ENCODE measurements at regions not wholly inside any gene's neighbourhood (a gene's known extent, or its start where the extent isn't known, plus 50 kb on each side); places are given as distances from the start of the nearest gene placed in this dataset.
"Not testable (repeated sequence)": the region's sequence is repeated elsewhere in the genome, so short reads cannot be mapped to it uniquely, and the experiment has no call there.

GRCh38 chr2:84236288-84236687 lies 222.8 kb downstream of the SUCLG1 start:
- in situ Hi-C loops (cut with MboI; ENCODE audit: low pct_unique_long_range_greater_than_20kb in 2 of 9, low sequenced_read_pairs in 9 of 9, unreplicated experiment in 9 of 9), result no loop called here
- no peak overlapping the region for H3K4me3 ChIP-seq
- peak in 4 of 8 experiments; percentile 29 to 79 (median 46) for ATAC-seq (replicated peaks in 6 of 8)
- peaks cover 0 to 18% of the 10 kb centered on the region in 2 donors for H3K4me1 ChIP-seq (replicated peaks in 1 of 2)
- WGBS, 10 experiments, result 16 to 100% (median 80%) methylated on average over 1 to 7 of the region's 7 CpGs; no CpG with 5 or more reads in 1 of the 10 experiments
- H3K27ac ChIP-seq, result no peak overlapping the region

- no peak for ATAC-seq (replicated peaks in 6 of 8)
- in situ Hi-C loops (cut with MboI; ENCODE audit: low pct_unique_long_range_greater_than_20kb in 2 of 9, low sequenced_read_pairs in 9 of 9, unreplicated experiment in 9 of 9), result no loop called here
Measured at GRCh38 chr2:84234103-84234502, 225.0 kb downstream of the SUCLG1 start.

GRCh38 chr2:84231478-84231877 lies 227.6 kb downstream of the SUCLG1 start:
- 0 to 100% (median 80%) methylated on average over 1 of the region's 1 CpG; no CpG with 5 or more reads in 1 of the 10 experiments for WGBS, 10 experiments
- Histone ChIP-seq H3K27ac (no peak overlapping the region), H3K4me3 (no peak overlapping the region), H3K4me1 (replicated peaks in 1 of 2) (peaks cover 0 to 14% of the 10 kb centered on the region in 2 donors)
- in situ Hi-C loops (cut with MboI; ENCODE audit: low pct_unique_long_range_greater_than_20kb in 2 of 9, low sequenced_read_pairs in 9 of 9, unreplicated experiment in 9 of 9), result no loop called here
- ATAC-seq (replicated peaks in 6 of 8), result peak in 3 of 8 experiments; percentile 29 to 90 (median 76)

More at GRCh38 chr2:84234103-84234502, 225.0 kb downstream of the SUCLG1 start:
- Histone ChIP-seq H3K27ac (no peak overlapping the region), H3K4me1 (replicated peaks in 1 of 2) (peaks cover 0 to 18% of the 10 kb centered on the region in 2 donors), H3K4me3 (no peak overlapping the region)
- WGBS, 10 experiments, result 8 to 88% (median 63%) methylated on average over 1 to 6 of the region's 6 CpGs

DNA sequence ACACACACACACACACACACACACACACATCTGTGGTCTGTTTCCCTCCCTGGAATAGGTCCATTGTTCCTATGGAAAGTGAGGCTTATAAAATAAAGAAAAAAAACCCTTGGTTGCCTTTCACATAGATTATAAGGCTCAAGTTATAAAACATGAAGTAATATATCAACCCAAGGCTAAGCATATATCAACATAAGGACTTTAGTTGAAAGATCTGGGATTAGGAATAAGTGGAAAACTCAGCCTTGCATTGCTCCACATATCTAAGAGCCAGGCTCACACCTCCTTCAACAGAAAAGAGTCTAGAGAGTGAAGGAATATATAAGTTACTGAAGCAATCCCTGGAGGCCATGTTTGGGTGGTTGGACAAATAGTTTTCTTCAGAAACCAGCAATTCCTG lies 235.0 kb downstream of the SUCLG1 start:
- in situ Hi-C loops (cut with MboI; ENCODE audit: low pct_unique_long_range_greater_than_20kb in 2 of 9, low sequenced_read_pairs in 9 of 9, unreplicated experiment in 9 of 9), result no loop called here
- no peak for ATAC-seq (replicated peaks in 6 of 8)
- Histone ChIP-seq H3K4me1 (replicated peaks in 1 of 2) (no peaks in the 10 kb centered on the region), H3K27ac (no peak overlapping the region), H3K4me3 (no peak overlapping the region)

- 38 to 100% (median 100%) methylated on average over 1 to 2 of the region's 2 CpGs for WGBS, 10 experiments
- peak in 1 of 8 experiments; percentile 52 for ATAC-seq (replicated peaks in 6 of 8)
- in situ Hi-C loops (cut with MboI; ENCODE audit: low pct_unique_long_range_greater_than_20kb in 2 of 9, low sequenced_read_pairs in 9 of 9, unreplicated experiment in 9 of 9), result no loop called here
Measured at GRCh38 chr2:84223191-84223590, 235.9 kb downstream of the SUCLG1 start.

DNA sequence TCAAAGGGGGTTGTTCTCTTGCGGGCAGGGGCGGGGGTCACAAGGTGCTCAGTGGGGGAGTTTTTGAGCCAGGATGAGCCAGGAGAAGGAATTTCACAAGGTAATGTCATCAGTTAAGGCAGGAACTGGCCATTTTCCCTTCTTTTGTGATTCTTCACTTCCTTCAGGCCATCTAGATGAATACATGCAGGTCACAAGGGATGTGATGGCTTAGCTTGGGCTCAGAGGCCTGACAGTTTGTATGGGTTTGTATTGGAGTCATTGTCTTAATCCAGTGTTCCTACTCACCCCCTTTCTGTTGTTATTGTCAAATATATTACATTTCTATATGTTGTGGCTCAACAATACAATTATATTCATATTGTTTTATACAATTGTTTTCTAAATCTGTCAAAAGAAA lies 238.0 kb downstream of the SUCLG1 start:
- ATAC-seq (replicated peaks in 6 of 8); in situ Hi-C loops (cut with MboI; ENCODE audit: low pct_unique_long_range_greater_than_20kb in 2 of 9, low sequenced_read_pairs in 9 of 9, unreplicated experiment in 9 of 9); H3K4me1 ChIP-seq (replicated peaks in 1 of 2); H3K27ac ChIP-seq; H3K4me3 ChIP-seq: not testable (repeated sequence)
- whole genome bisulfite sequencing, 10 experiments, result 80% methylated on average over 1 of the region's 2 CpGs; no CpG with 5 or more reads in 9 of the 10 experiments

More at GRCh38 chr2:84223191-84223590, 235.9 kb downstream of the SUCLG1 start:
- Histone ChIP-seq H3K4me3 (no peak overlapping the region), H3K4me1 (replicated peaks in 1 of 2) (no peaks in the 10 kb centered on the region), H3K27ac (no peak overlapping the region)

DNA sequence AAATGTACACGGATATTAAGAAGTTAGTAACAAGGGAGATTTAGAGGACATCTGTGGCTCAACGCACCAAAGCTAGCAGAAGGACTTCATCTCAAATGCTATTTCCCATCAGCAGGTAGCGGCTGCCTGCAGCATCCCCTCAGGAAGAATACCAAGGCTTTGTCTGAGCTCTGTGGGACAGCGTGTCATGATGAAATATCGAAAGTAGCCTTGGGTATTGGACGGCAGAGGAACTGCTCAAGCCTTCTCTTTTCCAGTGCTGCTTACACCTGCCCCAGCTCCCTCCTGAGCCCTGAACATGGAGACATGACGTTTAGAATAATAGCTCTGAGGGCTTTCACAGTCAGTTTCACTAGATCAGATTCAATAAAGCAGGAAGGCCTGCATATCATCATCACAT lies 241.6 kb downstream of the SUCLG1 start:
- no peak overlapping the region for H3K4me3 ChIP-seq
- H3K4me1 ChIP-seq (replicated peaks in 1 of 2), result peaks cover 0 to 9% of the 10 kb centered on the region in 2 donors
- 33 to 83% (median 62%) methylated on average over 1 to 6 of the region's 7 CpGs; no CpG with 5 or more reads in 1 of the 10 experiments for WGBS, 10 experiments
- ATAC-seq (replicated peaks in 6 of 8), result peak in 3 of 8 experiments; percentile 30 to 49 (median 44)
- H3K27ac ChIP-seq, result no peak overlapping the region
- in situ Hi-C loops (cut with MboI; ENCODE audit: low pct_unique_long_range_greater_than_20kb in 2 of 9, low sequenced_read_pairs in 9 of 9, unreplicated experiment in 9 of 9), result no loop called here

GRCh38 chr2:84214455-84214854 lies 244.6 kb downstream of the SUCLG1 start:
- 0 to 67% (median 22%) methylated on average over 1 to 2 of the region's 3 CpGs; no CpG with 5 or more reads in 5 of the 10 experiments for WGBS, 10 experiments

DNA sequence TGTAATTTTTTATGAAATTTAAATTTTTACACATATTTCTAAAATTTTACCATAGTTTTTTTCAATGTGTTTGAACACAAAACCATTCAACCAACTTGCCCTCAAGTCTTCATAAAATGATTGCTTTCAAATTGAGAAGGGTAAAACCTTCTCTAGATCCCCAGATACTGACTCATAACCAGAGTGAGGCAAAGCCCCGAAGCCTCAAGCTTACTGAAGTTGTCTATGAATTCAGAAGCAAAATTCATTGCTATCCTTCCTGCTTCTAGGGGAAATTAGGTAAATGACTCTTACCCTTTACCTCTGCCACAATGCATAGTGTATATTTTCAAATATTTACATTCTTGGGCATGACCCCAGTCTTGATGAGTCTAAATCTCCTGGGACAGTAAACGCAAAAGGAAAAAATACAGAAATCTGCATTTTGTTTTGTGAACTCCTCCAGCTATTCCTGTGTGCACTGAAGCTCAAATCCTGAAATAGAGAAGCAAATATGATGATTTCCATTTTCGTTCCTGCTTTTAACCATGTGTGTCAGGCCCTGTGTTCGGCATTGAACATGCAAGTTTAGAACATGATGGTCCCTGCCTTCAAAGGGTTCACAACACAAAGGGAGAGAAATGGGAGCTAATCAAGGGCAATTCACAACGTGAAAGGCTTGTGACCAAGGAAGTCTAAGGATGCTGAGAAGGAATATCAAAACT lies 246.3 kb downstream of the SUCLG1 start:
- 7 to 100% (median 77%) methylated on average over 1 to 5 of the region's 5 CpGs; no CpG with 5 or more reads in 1 of the 10 experiments for WGBS, 10 experiments
- H3K4me1 ChIP-seq (replicated peaks in 1 of 2), result peaks cover 0 to 16% of the 10 kb centered on the region in 2 donors
- no peak for ATAC-seq (replicated peaks in 6 of 8)
- no peak overlapping the region for H3K27ac ChIP-seq
- in situ Hi-C loops (cut with MboI; ENCODE audit: low pct_unique_long_range_greater_than_20kb in 2 of 9, low sequenced_read_pairs in 9 of 9, unreplicated experiment in 9 of 9), result no loop called here
- H3K4me3 ChIP-seq, result no peak overlapping the region

More at GRCh38 chr2:84214455-84214854, 244.6 kb downstream of the SUCLG1 start:
- in situ Hi-C loops (cut with MboI; ENCODE audit: low pct_unique_long_range_greater_than_20kb in 2 of 9, low sequenced_read_pairs in 9 of 9, unreplicated experiment in 9 of 9), result no loop called here
- Histone ChIP-seq H3K27ac (no peak overlapping the region), H3K4me3 (no peak overlapping the region), H3K4me1 (replicated peaks in 1 of 2) (peaks cover 0 to 20% of the 10 kb centered on the region in 2 donors)
- ATAC-seq (replicated peaks in 6 of 8), result no peak

DNA sequence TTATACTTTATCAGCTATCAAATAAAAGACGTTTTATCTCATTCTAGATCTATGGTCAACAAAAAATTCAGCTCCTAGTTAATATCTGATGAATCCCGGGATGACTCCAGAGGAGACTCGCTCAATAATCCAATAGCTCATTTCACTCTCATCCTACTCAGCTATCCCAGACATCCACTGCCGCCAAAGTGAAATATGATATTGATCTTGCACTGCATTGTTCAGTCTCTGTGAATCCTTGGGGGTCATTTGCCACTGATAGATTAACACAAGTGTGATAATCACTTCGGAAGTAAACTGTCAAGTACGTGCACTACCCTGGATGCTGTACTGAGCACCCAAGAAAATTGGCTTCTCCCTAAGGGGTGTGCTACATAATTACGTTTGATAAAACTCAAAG lies 249.1 kb downstream of the SUCLG1 start:
- in situ Hi-C loops (cut with MboI; ENCODE audit: low pct_unique_long_range_greater_than_20kb in 2 of 9, low sequenced_read_pairs in 9 of 9, unreplicated experiment in 9 of 9), result no loop called here

DNA sequence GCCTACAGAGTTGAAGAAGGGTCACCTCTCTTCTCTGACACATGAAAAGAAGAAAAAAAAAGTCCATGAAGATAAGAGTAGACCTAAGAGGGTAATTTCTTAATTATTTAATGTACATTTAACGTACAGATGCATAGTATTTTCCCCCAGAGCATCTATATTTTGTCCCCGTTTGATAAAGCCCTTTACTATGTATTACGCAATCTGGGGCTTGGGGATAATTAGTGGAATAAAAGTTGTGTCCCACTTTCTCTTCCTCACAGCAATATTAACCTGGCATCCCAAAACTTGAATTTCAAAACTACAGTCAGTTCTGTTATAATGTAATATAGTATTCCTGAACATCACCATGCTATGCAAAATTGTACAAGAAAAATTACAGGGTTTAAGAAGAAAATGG lies 254.1 kb downstream of the SUCLG1 start:
- in situ Hi-C loops (cut with MboI; ENCODE audit: low pct_unique_long_range_greater_than_20kb in 2 of 9, low sequenced_read_pairs in 9 of 9, unreplicated experiment in 9 of 9), result no loop called here
- 0 to 100% (median 86%) methylated on average over 1 to 3 of the region's 3 CpGs for WGBS, 10 experiments
- no peak overlapping the region for H3K27ac ChIP-seq
- peaks cover 0 to 8% of the 10 kb centered on the region in 2 donors for H3K4me1 ChIP-seq (replicated peaks in 1 of 2)
- H3K4me3 ChIP-seq, result no peak overlapping the region
- ATAC-seq (replicated peaks in 6 of 8), result no peak

More for the DNA sequence above, 249.1 kb downstream of the SUCLG1 start:
- H3K4me1 ChIP-seq (replicated peaks in 1 of 2), result peaks cover 0 to 15% of the 10 kb centered on the region in 2 donors
- WGBS, 10 experiments, result 15 to 64% (median 47%) methylated on average over 1 to 7 of the region's 7 CpGs
- no peak overlapping the region for H3K4me3 ChIP-seq
- H3K27ac ChIP-seq, result no peak overlapping the region
- peak in 5 of 8 experiments; percentile 43 to 91 (median 67) for ATAC-seq (replicated peaks in 6 of 8)

DNA sequence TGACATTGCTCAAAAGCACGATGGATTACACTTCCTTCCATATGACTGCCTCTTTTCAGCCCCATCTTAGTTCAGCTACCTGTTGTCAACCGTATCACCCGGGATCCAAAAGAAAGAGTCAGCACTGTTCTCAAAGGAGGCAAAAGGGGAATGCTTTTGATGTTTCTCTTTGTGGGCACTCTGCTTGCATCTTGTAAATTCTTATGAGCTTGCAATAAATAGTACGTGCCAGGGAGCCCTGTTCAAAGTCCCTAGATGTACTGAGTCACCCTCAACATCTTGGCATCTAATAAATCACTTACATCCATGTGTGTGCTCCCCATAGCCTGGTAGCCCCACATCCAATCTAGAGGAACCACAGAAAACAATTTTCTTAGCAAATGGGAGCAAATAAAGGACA lies 256.9 kb downstream of the SUCLG1 start:
- peaks cover 0 to 3% of the 10 kb centered on the region in 2 donors for H3K4me1 ChIP-seq (replicated peaks in 1 of 2)
- no peak for ATAC-seq (replicated peaks in 6 of 8)
- H3K27ac ChIP-seq, result no peak overlapping the region
- in situ Hi-C loops (cut with MboI; ENCODE audit: low pct_unique_long_range_greater_than_20kb in 2 of 9, low sequenced_read_pairs in 9 of 9, unreplicated experiment in 9 of 9), result no loop called here
- no peak overlapping the region for H3K4me3 ChIP-seq
- 0 to 72% (median 54%) methylated on average over 1 to 4 of the region's 4 CpGs; no CpG with 5 or more reads in 2 of the 10 experiments for WGBS, 10 experiments

DNA sequence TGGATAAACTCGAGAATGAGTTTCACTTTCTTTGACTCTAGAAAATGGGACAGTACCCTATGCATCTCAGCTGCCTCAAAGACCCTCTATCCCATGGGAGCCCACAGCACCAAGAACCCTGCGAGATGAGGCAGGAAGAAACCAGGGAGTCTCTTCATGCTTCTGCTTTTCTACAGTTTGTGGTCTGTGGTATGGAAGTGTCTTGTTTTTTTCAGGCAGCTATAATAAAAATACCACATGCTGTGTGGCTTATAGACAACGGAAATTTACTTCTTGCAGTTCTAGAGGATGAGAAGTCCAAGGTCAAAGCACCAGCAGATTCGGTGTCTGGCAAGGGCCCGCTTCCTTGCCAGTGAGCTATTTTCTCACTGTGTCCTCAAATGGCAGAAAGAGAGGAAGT lies 257.9 kb downstream of the SUCLG1 start:
- no peaks in the 10 kb centered on the region for H3K4me1 ChIP-seq (replicated peaks in 1 of 2)
- in situ Hi-C loops (cut with MboI; ENCODE audit: low pct_unique_long_range_greater_than_20kb in 2 of 9, low sequenced_read_pairs in 9 of 9, unreplicated experiment in 9 of 9), result no loop called here
- no peak overlapping the region for H3K27ac ChIP-seq
- 6 to 100% (median 54%) methylated on average over 2 to 5 of the region's 5 CpGs for WGBS, 10 experiments
- ATAC-seq (replicated peaks in 6 of 8), result no peak
- no peak overlapping the region for H3K4me3 ChIP-seq

DNA sequence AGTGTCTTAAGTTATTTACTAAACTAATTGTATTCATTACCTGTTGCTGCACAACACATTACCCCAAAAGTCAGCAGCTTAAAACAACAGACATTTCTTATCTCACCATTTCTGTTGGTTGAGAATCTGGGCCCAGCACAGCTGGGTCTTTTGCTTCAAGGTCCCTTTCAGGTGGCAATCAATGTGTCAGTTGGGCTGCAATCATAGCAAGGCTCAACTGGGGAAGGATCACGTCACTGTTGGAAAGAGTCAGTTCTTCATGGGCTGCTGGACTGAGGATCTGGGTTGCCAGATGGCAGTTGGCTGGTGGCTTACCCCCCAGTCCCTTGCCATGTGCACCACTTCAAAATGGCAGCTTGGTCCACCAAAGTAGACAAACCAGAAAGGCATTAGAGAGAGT lies 261.2 kb downstream of the SUCLG1 start:
- in situ Hi-C loops (cut with MboI; ENCODE audit: low pct_unique_long_range_greater_than_20kb in 2 of 9, low sequenced_read_pairs in 9 of 9, unreplicated experiment in 9 of 9), result no loop called here
- Histone ChIP-seq H3K4me3 (no peak overlapping the region), H3K4me1 (replicated peaks in 1 of 2) (peaks cover 13 to 18% of the 10 kb centered on the region in 2 donors), H3K27ac (no peak overlapping the region)
- no peak for ATAC-seq (replicated peaks in 6 of 8)
- 57 to 100% (median 100%) methylated on average over 1 of the region's 1 CpG; no CpG with 5 or more reads in 3 of the 10 experiments for WGBS, 10 experiments

Data from motor neuron (in vitro differentiated cells).